GM12878 (cell line): ENCODE measurements at regions not wholly inside any gene's neighbourhood (a gene's known extent, or its start where the extent isn't known, plus 50 kb on each side); places are given as distances from the start of the nearest gene placed in this dataset.

Experiments used
- ATAC-seq: fragments of 200-7000 bp; cut with Tn5 transposase; 3 replicates; pipeline ENCODE4 v1.9.1; 2020; ENCODE audit warnings: mild to moderate bottlenecking, moderate library complexity
- BruUV-seq: library from RNA; stranded (reverse); fragments of 400-500 nt; replicated peaks from 2 replicates; lab custom pipeline; 2021; lab: Mats Ljungman, UMichigan
- CTCF ChIA-PET: fragments of 300-600 bp; sonication (Branson Sonifier 250); formaldehyde crosslinking; extraction: SDS; loops from one replicate; lab custom pipeline; 2021; ENCODE audit warnings: inconsistent platforms; lab: Yijun Ruan, JAX
- POLR2A ChIA-PET: fragments of 350-600 bp; formaldehyde crosslinking; extraction: SDS; loops from one replicate; lab custom pipeline; 2021; ENCODE audit warnings: inconsistent platforms; lab: Charles Lee
- RAD21 ChIA-PET: fragments of 300-600 bp; sonication (Branson Sonifier 250); formaldehyde crosslinking; loops from one replicate; lab custom pipeline; 2023; ENCODE audit warnings: antibody characterized with exemption; ENCODE audit not compliant: unreplicated experiment; lab: Charles Lee
- SMC1A ChIA-PET: fragments of 300-600 bp; sonication (Branson Sonifier 250); formaldehyde crosslinking; loops from one replicate; lab custom pipeline; 2023; ENCODE audit not compliant: unreplicated experiment, uncharacterized antibody; lab: Charles Lee
- DNase-seq: peaks from one replicate; pipeline ENCODE4 v3.0.0-alpha.2; 2011; ENCODE audit warnings: low read depth, low spot score
- FAIRE-seq: peaks from 3 replicates; lab custom pipeline; 2011; peaks lifted over from hg19 to GRCh38; lab: Jason Lieb, UNC
- H2AFZ ChIP-seq: 2 replicates; pipeline ENCODE4 v1.6.0; 2011; ENCODE audit warnings: low read depth, low read length, control low read depth; ENCODE audit not compliant: control insufficient read depth
- H3K27ac ChIP-seq: 2 replicates; pipeline ENCODE4 v1.5.1; 2011; ENCODE audit warnings: control low read depth; ENCODE audit not compliant: control insufficient read depth, insufficient read depth
- H3K27me3 ChIP-seq, 2 experiments: replicated peaks in 1 of 2; 2 replicates each; pipeline versions ENCODE4 v1.6.0 to v1.6.1; 2011; ENCODE audit warnings: low read length in 1 of 2; ENCODE audit not compliant: control insufficient read depth in 2 of 2, insufficient read depth in 2 of 2
- H3K36me3 ChIP-seq, 2 experiments: 2 replicates each; pipeline ENCODE4 v1.5.1; 2011; ENCODE audit warnings: low read length in 1 of 2; ENCODE audit not compliant: control insufficient read depth in 2 of 2, insufficient read depth in 2 of 2
- H3K4me1 ChIP-seq: 2 replicates; pipeline ENCODE4 v1.6.1; 2011; ENCODE audit warnings: mild to moderate bottlenecking, low read length, moderate library complexity, mixed read lengths; ENCODE audit not compliant: control insufficient read depth, insufficient read depth
- H3K4me2 ChIP-seq: 2 replicates; pipeline ENCODE4 v1.6.0; 2011; ENCODE audit warnings: control low read depth; ENCODE audit not compliant: control insufficient read depth, insufficient read depth
- H3K4me3 ChIP-seq: fragments of 200-600 bp; sonication (generic); 2 replicates; pipeline ENCODE4 v1.5.1; 2016
- H3K79me2 ChIP-seq: 2 replicates; pipeline ENCODE4 v1.6.0; 2011; ENCODE audit warnings: low read length; ENCODE audit not compliant: control insufficient read depth, insufficient read depth
- H3K9ac ChIP-seq: 2 replicates; pipeline ENCODE4 v1.8.0; 2011; ENCODE audit warnings: low read length, control low read depth, mixed read lengths; ENCODE audit not compliant: control insufficient read depth, insufficient read depth
- H3K9me3 ChIP-seq: replicated peaks from 3 replicates; pipeline ENCODE4 v1.5.1; 2011; ENCODE audit warnings: mild to moderate bottlenecking, low read length; ENCODE audit not compliant: control insufficient read depth, insufficient read depth
- H4K20me1 ChIP-seq: 2 replicates; pipeline ENCODE4 v1.6.0; 2011; ENCODE audit not compliant: control insufficient read depth, insufficient read depth
- CTCF ChIP-seq, 3 experiments: IDR thresholded peaks in 2 of 3; conservative IDR thresholded peaks in 1 of 3; 2 replicates each; pipeline ENCODE4 v1.5.1; 2011; ENCODE audit warnings: low read depth in 3 of 3, low read length in 3 of 3, mild to moderate bottlenecking in 3 of 3, control low read depth in 2 of 3, moderate library complexity in 2 of 3, inconsistent platforms in 1 of 3, mixed read lengths in 1 of 3; ENCODE audit not compliant: control insufficient read depth in 2 of 3, insufficient read depth in 1 of 3; ENCODE audit errors: extremely low read depth in 1 of 3
- HCFC1 ChIP-seq: fragments of 150-350 bp; IDR thresholded peaks from 2 replicates; pipeline ENCODE4 v1.6.1; 2014; ENCODE audit warnings: low read length
- IRF4 ChIP-seq: IDR thresholded peaks from 2 replicates; pipeline ENCODE4 v1.6.1; 2011; ENCODE audit warnings: low read depth, low read length
- RAD21 ChIP-seq: IDR thresholded peaks from 2 replicates; pipeline ENCODE4 v1.6.1; 2011; ENCODE audit warnings: mild to moderate bottlenecking, low read depth, low read length, moderate library complexity; ENCODE audit not compliant: insufficient read depth
- SMC3 ChIP-seq: IDR thresholded peaks from 2 replicates; pipeline ENCODE4 v1.6.1; 2011; ENCODE audit warnings: low read length, improper control_type of control experiment, borderline replicate concordance
- WGBS: methylation state at CpG from one replicate; pipeline ENCODE4 v1.1.6; 2016; ENCODE audit warnings: low lambda C conversion rate; ENCODE audit not compliant: insufficient replicate concordance, insufficient coverage; ENCODE audit errors: missing lambda C conversion rate; 5-methylcytosine and 5-hydroxymethylcytosine counted together
- in situ Hi-C: fragments of 300-500 bp; cut with MboI; formaldehyde crosslinking; loops from 9 replicates; pipeline ENCODE4 v1.14.3; 2018; ENCODE audit warnings: mixed read lengths
- intact Hi-C: fragments of 100-400 bp; cut with micrococcal nuclease; formaldehyde crosslinking; loops from one replicate; pipeline ENCODE4 v1.14.2; 2022; ENCODE audit not compliant: unreplicated experiment

- Histone ChIP-seq H2AFZ (no peak overlapping the region), H3K36me3 (no peaks in the 10 kb centered on the region), H3K27me3 (no peaks in the 10 kb centered on the region), H3K4me2 (no peak overlapping the region), H3K4me3 (no peak overlapping the region), H3K27ac (no peak overlapping the region), H4K20me1 (no peaks in the 10 kb centered on the region), H3K4me1 (no peaks in the 10 kb centered on the region), H3K79me2 (no peaks in the 10 kb centered on the region), H3K9ac (no peak overlapping the region), H3K9me3 (no peaks in the 10 kb centered on the region; the same call in 2 of the 3 replicates)
- intact Hi-C loops = loop anchor here (1.0 kb wide), 1 partner anchor 460 kb away; no protein-coding TSS in a partner anchor
- POLR2A ChIA-PET = no interaction called here
- FAIRE-seq = peak; percentile 91
- DNase-seq = no peak
- no TSS peak for BruUV-seq
- RAD21 ChIA-PET = no interaction called here
- TF ChIP-seq RAD21 = peak; percentile 69
- TF ChIP-seq HCFC1 = no peak
- TF ChIP-seq IRF4 = no peak
- peak; percentile 47 to 77 (median 56); a peak in 5 of 6 replicates for TF ChIP-seq CTCF (IDR thresholded peaks at IDR 0.05 in 2 of 3, conservative IDR thresholded peaks at IDR 0.05 in 1 of 3; ENCODE audit: control insufficient read depth in 2 of 3, extremely low read depth in 1 of 3, insufficient read depth in 1 of 3, low read depth in 3 of 3, low read length in 3 of 3)
- peak; percentile 62; the same call in 1 of the 2 replicates for TF ChIP-seq SMC3
- in situ Hi-C loops = loop anchor here (5.0 kb wide), 1 partner anchor 463 kb away; no protein-coding TSS in a partner anchor
- 3% methylated on average over 5 of the region's 5 CpGs for WGBS
- CTCF ChIA-PET = interaction anchor here (0.5 to 2.1 kb wide), 5 partner anchors 99 to 470 kb away, joined by 3 to 12 read pairs (median 4); no protein-coding TSS in a partner anchor
- no peak for ATAC-seq
- SMC1A ChIA-PET = interaction anchor here (0.9 to 1.5 kb wide), 2 partner anchors 455 to 459 kb away, joined by 3 to 4 read pairs; no protein-coding TSS in a partner anchor
Observed at GRCh38 chr15:81939604-81940440, 106.0 kb downstream of the MEX3B start.
